SK-N-SH treated with all-trans-retinoic acid at 6 μM for 48 hours (cell line): ENCODE measurements at regions not wholly inside any gene's neighbourhood (a gene's known extent, or its start where the extent isn't known, plus 50 kb on each side); places are given as distances from the start of the nearest gene placed in this dataset.

Experiments used
- ATAC-seq: fragments of 200-7000 bp; cut with Tn5 transposase; 3 replicates; pipeline ENCODE4 v1.9.1; 2020; ENCODE audit warnings: mild to moderate bottlenecking, moderate library complexity
- ARNTL ChIP-seq: fragments of 450-650 bp; formaldehyde crosslinking; IDR thresholded peaks from 2 replicates; pipeline ENCODE4 v1.5.0; 2020; ENCODE audit warnings: low read depth, mild to moderate bottlenecking, moderate library complexity, borderline replicate concordance
- BACH2 ChIP-seq: fragments of 250-450 bp; sonication (Bioruptor Pico); IDR thresholded peaks from 2 replicates; pipeline ENCODE4 v1.9.0; 2021; ENCODE audit warnings: mild to moderate bottlenecking, borderline replicate concordance
- CSDC2 ChIP-seq: fragments of 250-450 bp; sonication (Bioruptor Pico); IDR thresholded peaks from 2 replicates; pipeline ENCODE4 v1.5.0; 2020; ENCODE audit warnings: mild to moderate bottlenecking, moderate library complexity
- ESRRG ChIP-seq: fragments of 250-450 bp; sonication (Bioruptor Pico); IDR thresholded peaks from 2 replicates; pipeline ENCODE4 v1.6.1; 2021; ENCODE audit warnings: mild to moderate bottlenecking
- GLIS3 ChIP-seq: fragments of 250-450 bp; sonication (Bioruptor Pico); IDR thresholded peaks from 2 replicates; pipeline ENCODE4 v1.5.0; 2020; ENCODE audit warnings: mild to moderate bottlenecking, moderate library complexity
- ISL1 ChIP-seq: fragments of 250-450 bp; sonication (Bioruptor Pico); IDR thresholded peaks from 2 replicates; pipeline ENCODE4 v2.1.2; 2022; ENCODE audit warnings: mild to moderate bottlenecking, moderate library complexity
- OSR1 ChIP-seq: fragments of 250-450 bp; sonication (Bioruptor Pico); IDR thresholded peaks from 2 replicates; pipeline ENCODE4 v1.8.0; 2022; ENCODE audit warnings: moderate library complexity, mild to moderate bottlenecking, inconsistent platforms
- PPARA ChIP-seq: fragments of 250-450 bp; sonication (Bioruptor Pico); IDR thresholded peaks from 2 replicates; pipeline ENCODE4 v1.5.0; 2020; ENCODE audit warnings: mild to moderate bottlenecking, borderline replicate concordance
- RARB ChIP-seq: fragments of 250-450 bp; sonication (Bioruptor Pico); IDR thresholded peaks from 2 replicates; pipeline ENCODE4 v1.8.0; 2021; ENCODE audit warnings: mild to moderate bottlenecking, moderate library complexity
- SNAI2 ChIP-seq: fragments of 250-450 bp; sonication (Bioruptor Pico); IDR thresholded peaks from 2 replicates; pipeline ENCODE4 v1.5.0; 2020; ENCODE audit warnings: mild to moderate bottlenecking, moderate library complexity
- TCF4 ChIP-seq: fragments of 250-450 bp; sonication (Bioruptor Pico); IDR thresholded peaks from 2 replicates; pipeline ENCODE4 v1.8.0; 2021; ENCODE audit warnings: mild to moderate bottlenecking, moderate library complexity, borderline replicate concordance
- TOX ChIP-seq: fragments of 250-450 bp; sonication (Bioruptor Pico); IDR thresholded peaks from 2 replicates; pipeline ENCODE4 v1.8.0; 2021; ENCODE audit warnings: mild to moderate bottlenecking, moderate library complexity, borderline replicate concordance
- ZC3H10 ChIP-seq: fragments of 250-450 bp; sonication (Bioruptor Pico); IDR thresholded peaks from 2 replicates; pipeline ENCODE4 v1.5.1; 2021; ENCODE audit warnings: mild to moderate bottlenecking, moderate library complexity
- ZFP30 ChIP-seq: fragments of 450-650 bp; formaldehyde crosslinking; IDR thresholded peaks from 2 replicates; pipeline ENCODE4 v1.5.0; 2022; ENCODE audit warnings: mild to moderate bottlenecking, moderate library complexity
- ZNF565 ChIP-seq: fragments of 450-650 bp; formaldehyde crosslinking; conservative IDR thresholded peaks from 2 replicates; pipeline ENCODE4 v1.5.0; 2020; ENCODE audit warnings: low read depth, mild to moderate bottlenecking, moderate library complexity
- ZNF70 ChIP-seq: fragments of 450-650 bp; formaldehyde crosslinking; IDR thresholded peaks from 2 replicates; pipeline ENCODE4 v1.5.0; 2020; ENCODE audit warnings: mild to moderate bottlenecking, moderate library complexity
- ZNF8 ChIP-seq: fragments of 450-650 bp; formaldehyde crosslinking; IDR thresholded peaks from 2 replicates; pipeline ENCODE4 v1.5.0; 2020; ENCODE audit warnings: mild to moderate bottlenecking, moderate library complexity
- TF ChIP-seq, protein P1 (sequence below): fragments of 250-450 bp; sonication (Bioruptor Pico); IDR thresholded peaks from 2 replicates; pipeline ENCODE4 v1.5.0; 2020; ENCODE audit warnings: mild to moderate bottlenecking, moderate library complexity
- TF ChIP-seq, protein P2 (sequence below): fragments of 250-450 bp; sonication (Bioruptor Pico); IDR thresholded peaks from 2 replicates; pipeline ENCODE4 v1.5.1; 2021; ENCODE audit warnings: mild to moderate bottlenecking, moderate library complexity
- TF ChIP-seq, protein P3 (sequence below): fragments of 250-450 bp; sonication (Bioruptor Pico); IDR thresholded peaks from 2 replicates; pipeline ENCODE4 v1.8.0; 2021; ENCODE audit warnings: low read depth, mild to moderate bottlenecking, moderate library complexity, borderline replicate concordance
- TF ChIP-seq, protein P4 (sequence below): fragments of 250-450 bp; sonication (Bioruptor Pico); IDR thresholded peaks from 2 replicates; pipeline ENCODE4 v1.8.0; 2020; ENCODE audit warnings: mild to moderate bottlenecking, moderate library complexity, borderline replicate concordance
- TF ChIP-seq, protein P5 (sequence below): fragments of 250-450 bp; sonication (Bioruptor Pico); IDR thresholded peaks from 2 replicates; pipeline ENCODE4 v1.5.1; 2020; ENCODE audit warnings: low read depth, mild to moderate bottlenecking, moderate library complexity

DNA sequence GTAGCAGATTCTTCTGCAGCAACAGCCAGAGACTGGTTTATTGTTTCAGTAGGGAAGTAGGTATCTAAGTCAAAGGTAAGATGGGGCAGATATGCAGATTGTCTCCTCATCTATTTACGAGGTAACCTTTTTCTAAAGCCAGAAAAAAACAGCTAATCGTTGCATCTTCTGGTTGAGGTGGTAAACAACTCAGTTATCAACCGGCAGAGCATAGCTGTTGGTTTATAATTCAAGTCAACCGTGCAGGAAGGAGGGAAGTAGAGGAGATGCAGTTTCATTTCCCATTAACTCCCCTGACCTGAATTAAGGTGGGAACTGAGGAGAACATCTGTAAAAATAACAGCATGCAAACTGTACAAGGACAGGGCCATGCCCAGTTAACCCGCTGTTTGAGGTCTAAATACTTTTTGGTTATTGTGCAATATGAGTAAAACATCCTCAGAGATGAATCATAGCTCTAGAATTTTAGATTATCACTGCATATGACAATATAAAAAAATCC is 156.5 kb upstream of the ITGB1 start:
- ATAC-seq, result peak; percentile 57
- TF ChIP-seq, protein P1, sequence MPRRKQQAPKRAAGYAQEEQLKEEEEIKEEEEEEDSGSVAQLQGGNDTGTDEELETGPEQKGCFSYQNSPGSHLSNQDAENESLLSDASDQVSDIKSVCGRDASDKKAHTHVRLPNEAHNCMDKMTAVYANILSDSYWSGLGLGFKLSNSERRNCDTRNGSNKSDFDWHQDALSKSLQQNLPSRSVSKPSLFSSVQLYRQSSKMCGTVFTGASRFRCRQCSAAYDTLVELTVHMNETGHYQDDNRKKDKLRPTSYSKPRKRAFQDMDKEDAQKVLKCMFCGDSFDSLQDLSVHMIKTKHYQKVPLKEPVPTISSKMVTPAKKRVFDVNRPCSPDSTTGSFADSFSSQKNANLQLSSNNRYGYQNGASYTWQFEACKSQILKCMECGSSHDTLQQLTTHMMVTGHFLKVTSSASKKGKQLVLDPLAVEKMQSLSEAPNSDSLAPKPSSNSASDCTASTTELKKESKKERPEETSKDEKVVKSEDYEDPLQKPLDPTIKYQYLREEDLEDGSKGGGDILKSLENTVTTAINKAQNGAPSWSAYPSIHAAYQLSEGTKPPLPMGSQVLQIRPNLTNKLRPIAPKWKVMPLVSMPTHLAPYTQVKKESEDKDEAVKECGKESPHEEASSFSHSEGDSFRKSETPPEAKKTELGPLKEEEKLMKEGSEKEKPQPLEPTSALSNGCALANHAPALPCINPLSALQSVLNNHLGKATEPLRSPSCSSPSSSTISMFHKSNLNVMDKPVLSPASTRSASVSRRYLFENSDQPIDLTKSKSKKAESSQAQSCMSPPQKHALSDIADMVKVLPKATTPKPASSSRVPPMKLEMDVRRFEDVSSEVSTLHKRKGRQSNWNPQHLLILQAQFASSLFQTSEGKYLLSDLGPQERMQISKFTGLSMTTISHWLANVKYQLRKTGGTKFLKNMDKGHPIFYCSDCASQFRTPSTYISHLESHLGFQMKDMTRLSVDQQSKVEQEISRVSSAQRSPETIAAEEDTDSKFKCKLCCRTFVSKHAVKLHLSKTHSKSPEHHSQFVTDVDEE (CRISPR knock-in tag), result no peak
- TF ChIP-seq ZNF565 (CRISPR knock-in tag) (no peak), BACH2 (CRISPR knock-in tag) (no peak), RARB (CRISPR knock-in tag) (no peak), ISL1 (no peak), ZNF70 (CRISPR knock-in tag) (no peak), ZNF8 (no peak), OSR1 (CRISPR knock-in tag) (no peak), ZFP30 (CRISPR knock-in tag) (no peak), PPARA (CRISPR knock-in tag) (no peak), SNAI2 (CRISPR knock-in tag) (no peak), CSDC2 (CRISPR knock-in tag) (no peak), ESRRG (no peak), ZC3H10 (CRISPR knock-in tag) (no peak), TCF4 (CRISPR knock-in tag) (no peak)
- TF ChIP-seq, protein P2, sequence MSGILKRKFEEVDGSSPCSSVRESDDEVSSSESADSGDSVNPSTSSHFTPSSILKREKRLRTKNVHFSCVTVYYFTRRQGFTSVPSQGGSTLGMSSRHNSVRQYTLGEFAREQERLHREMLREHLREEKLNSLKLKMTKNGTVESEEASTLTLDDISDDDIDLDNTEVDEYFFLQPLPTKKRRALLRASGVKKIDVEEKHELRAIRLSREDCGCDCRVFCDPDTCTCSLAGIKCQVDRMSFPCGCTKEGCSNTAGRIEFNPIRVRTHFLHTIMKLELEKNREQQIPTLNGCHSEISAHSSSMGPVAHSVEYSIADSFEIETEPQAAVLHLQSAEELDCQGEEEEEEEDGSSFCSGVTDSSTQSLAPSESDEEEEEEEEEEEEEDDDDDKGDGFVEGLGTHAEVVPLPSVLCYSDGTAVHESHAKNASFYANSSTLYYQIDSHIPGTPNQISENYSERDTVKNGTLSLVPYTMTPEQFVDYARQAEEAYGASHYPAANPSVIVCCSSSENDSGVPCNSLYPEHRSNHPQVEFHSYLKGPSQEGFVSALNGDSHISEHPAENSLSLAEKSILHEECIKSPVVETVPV, result no peak
- TF ChIP-seq, protein P3, sequence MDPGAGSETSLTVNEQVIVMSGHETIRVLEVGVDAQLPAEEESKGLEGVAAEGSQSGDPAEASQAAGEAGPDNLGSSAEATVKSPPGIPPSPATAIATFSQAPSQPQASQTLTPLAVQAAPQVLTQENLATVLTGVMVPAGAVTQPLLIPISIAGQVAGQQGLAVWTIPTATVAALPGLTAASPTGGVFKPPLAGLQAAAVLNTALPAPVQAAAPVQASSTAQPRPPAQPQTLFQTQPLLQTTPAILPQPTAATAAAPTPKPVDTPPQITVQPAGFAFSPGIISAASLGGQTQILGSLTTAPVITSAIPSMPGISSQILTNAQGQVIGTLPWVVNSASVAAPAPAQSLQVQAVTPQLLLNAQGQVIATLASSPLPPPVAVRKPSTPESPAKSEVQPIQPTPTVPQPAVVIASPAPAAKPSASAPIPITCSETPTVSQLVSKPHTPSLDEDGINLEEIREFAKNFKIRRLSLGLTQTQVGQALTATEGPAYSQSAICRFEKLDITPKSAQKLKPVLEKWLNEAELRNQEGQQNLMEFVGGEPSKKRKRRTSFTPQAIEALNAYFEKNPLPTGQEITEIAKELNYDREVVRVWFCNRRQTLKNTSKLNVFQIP, result no peak

DNA sequence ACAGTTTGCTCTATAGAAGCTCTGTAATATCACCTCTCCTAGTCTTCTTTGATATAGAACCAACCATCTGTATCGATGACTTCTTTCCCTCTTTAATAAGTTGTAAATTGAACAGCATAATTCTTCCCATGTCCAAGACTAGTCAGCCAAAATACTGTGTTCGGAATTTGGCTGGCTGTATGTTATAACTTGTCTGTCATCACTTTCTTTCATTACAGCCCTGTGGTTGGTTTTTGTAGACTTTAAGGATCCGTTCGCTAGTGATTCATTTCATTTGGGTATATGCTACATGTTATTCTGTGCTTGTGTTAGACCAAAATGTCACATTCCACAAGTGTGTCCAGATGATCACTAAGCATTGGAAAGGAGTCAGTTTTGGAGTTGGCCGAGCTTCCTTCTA is 155.4 kb upstream of the ITGB1 start:
- TF ChIP-seq ZNF8 (no peak), ZFP30 (CRISPR knock-in tag) (no peak), PPARA (CRISPR knock-in tag) (no peak), ZC3H10 (CRISPR knock-in tag) (no peak), TCF4 (CRISPR knock-in tag) (no peak), TOX (CRISPR knock-in tag) (no peak), CSDC2 (CRISPR knock-in tag) (no peak), GLIS3 (CRISPR knock-in tag) (no peak), ESRRG (no peak), ARNTL (CRISPR knock-in tag) (no peak), OSR1 (CRISPR knock-in tag) (no peak), ZNF70 (CRISPR knock-in tag) (no peak)
- TF ChIP-seq, protein P1 (CRISPR knock-in tag), result no peak
- TF ChIP-seq, protein P4, sequence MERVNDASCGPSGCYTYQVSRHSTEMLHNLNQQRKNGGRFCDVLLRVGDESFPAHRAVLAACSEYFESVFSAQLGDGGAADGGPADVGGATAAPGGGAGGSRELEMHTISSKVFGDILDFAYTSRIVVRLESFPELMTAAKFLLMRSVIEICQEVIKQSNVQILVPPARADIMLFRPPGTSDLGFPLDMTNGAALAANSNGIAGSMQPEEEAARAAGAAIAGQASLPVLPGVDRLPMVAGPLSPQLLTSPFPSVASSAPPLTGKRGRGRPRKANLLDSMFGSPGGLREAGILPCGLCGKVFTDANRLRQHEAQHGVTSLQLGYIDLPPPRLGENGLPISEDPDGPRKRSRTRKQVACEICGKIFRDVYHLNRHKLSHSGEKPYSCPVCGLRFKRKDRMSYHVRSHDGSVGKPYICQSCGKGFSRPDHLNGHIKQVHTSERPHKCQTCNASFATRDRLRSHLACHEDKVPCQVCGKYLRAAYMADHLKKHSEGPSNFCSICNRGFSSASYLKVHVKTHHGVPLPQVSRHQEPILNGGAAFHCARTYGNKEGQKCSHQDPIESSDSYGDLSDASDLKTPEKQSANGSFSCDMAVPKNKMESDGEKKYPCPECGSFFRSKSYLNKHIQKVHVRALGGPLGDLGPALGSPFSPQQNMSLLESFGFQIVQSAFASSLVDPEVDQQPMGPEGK (CRISPR knock-in tag), result no peak
- TF ChIP-seq, protein P5, sequence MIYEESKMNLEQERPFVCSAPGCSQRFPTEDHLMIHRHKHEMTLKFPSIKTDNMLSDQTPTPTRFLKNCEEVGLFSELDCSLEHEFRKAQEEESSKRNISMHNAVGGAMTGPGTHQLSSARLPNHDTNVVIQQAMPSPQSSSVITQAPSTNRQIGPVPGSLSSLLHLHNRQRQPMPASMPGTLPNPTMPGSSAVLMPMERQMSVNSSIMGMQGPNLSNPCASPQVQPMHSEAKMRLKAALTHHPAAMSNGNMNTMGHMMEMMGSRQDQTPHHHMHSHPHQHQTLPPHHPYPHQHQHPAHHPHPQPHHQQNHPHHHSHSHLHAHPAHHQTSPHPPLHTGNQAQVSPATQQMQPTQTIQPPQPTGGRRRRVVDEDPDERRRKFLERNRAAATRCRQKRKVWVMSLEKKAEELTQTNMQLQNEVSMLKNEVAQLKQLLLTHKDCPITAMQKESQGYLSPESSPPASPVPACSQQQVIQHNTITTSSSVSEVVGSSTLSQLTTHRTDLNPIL (CRISPR knock-in tag), result no peak
- TF ChIP-seq, protein P2, result no peak
- peak; percentile 22; the same call in 2 of the 3 replicates for ATAC-seq
